ENCODE measurements at regions not wholly inside any gene's neighbourhood (a gene's known extent, or its start where the extent isn't known, plus 50 kb on each side); places are given as distances from the start of the nearest gene placed in this dataset.

- Mint-ChIP-seq H3K4me3 (no peak overlapping the region), H3K27me3 (no peaks in the 10 kb centered on the region), H3K4me1 (ENCODE audit: low read depth) (peaks cover 57% of the 10 kb centered on the region), H3K9me3 (no peaks in the 10 kb centered on the region), H3K27ac (no peak overlapping the region), H3K36me3 (ENCODE audit: low read depth) (no peaks in the 10 kb centered on the region)
- Histone ChIP-seq H3K27ac (ENCODE audit: low read depth in 1 of 2, low read length in 2 of 2) (no peak overlapping the region), H3K4me1 (ENCODE audit: insufficient read depth, low read length) (no peaks in the 10 kb centered on the region), H3K9me3 (ENCODE audit: control insufficient read depth in 1 of 2, insufficient read depth in 1 of 2, low read length in 2 of 2) (no peaks in the 10 kb centered on the region), H3K4me3 (ENCODE audit: low read length) (no peak overlapping the region), H3K36me3 (ENCODE audit: insufficient read depth, low read length) (no peaks in the 10 kb centered on the region), H3K27me3 (ENCODE audit: control insufficient read depth in 1 of 2, insufficient read depth in 2 of 2, low read length in 2 of 2) (no peaks in the 10 kb centered on the region)
- CTCF ChIA-PET, result no interaction called here
- POLR2A ChIA-PET, result no interaction called here
- ATAC-seq (ENCODE audit: poor library complexity) (no peak), DNase-seq (no peak)
- no peak for TF ChIP-seq CTCF (IDR thresholded peaks at IDR 0.05)
- intact Hi-C loops (cut with DNase I, micrococcal nuclease), result no loop called here
Observed at GRCh38 chr5:158514986-158515359, 584.7 kb downstream of the EBF1 start.

- ChIA-PET CTCF (no interaction called here), POLR2A (no interaction called here)
- Mint-ChIP-seq H3K4me3 (no peak overlapping the region), H3K9me3 (no peaks in the 10 kb centered on the region), H3K27me3 (no peaks in the 10 kb centered on the region), H3K36me3 (ENCODE audit: low read depth) (no peaks in the 10 kb centered on the region), H3K27ac (no peak overlapping the region), H3K4me1 (ENCODE audit: low read depth) (peaks cover 57% of the 10 kb centered on the region)
- no peaks in the 10 kb centered on the region for H3K9me3 ChIP-seq (ENCODE audit: control insufficient read depth in 1 of 2, insufficient read depth in 1 of 2, low read length in 2 of 2)
- H3K36me3 ChIP-seq (ENCODE audit: insufficient read depth, low read length), result no peaks in the 10 kb centered on the region
- intact Hi-C loops (cut with DNase I, micrococcal nuclease), result no loop called here
- ATAC-seq (ENCODE audit: poor library complexity) (no peak), DNase-seq (no peak)
- TF ChIP-seq CTCF (IDR thresholded peaks at IDR 0.05), result no peak
- no peaks in the 10 kb centered on the region for H3K27me3 ChIP-seq (ENCODE audit: control insufficient read depth in 1 of 2, insufficient read depth in 2 of 2, low read length in 2 of 2)
- no peak overlapping the region for H3K27ac ChIP-seq (ENCODE audit: low read depth in 1 of 2, low read length in 2 of 2)
- H3K4me3 ChIP-seq (ENCODE audit: low read length), result no peak overlapping the region
- no peaks in the 10 kb centered on the region for H3K4me1 ChIP-seq (ENCODE audit: insufficient read depth, low read length)
Observed at GRCh38 chr5:158514319-158514985, 585.3 kb downstream of the EBF1 start.

- no peaks in the 10 kb centered on the region for H3K36me3 Mint-ChIP-seq (ENCODE audit: low read depth)
- Histone ChIP-seq H3K4me1 (ENCODE audit: insufficient read depth, low read length) (no peaks in the 10 kb centered on the region), H3K36me3 (ENCODE audit: insufficient read depth, low read length) (no peaks in the 10 kb centered on the region), H3K9me3 (ENCODE audit: control insufficient read depth in 1 of 2, insufficient read depth in 1 of 2, low read length in 2 of 2) (no peaks in the 10 kb centered on the region), H3K27me3 (ENCODE audit: control insufficient read depth in 1 of 2, insufficient read depth in 2 of 2, low read length in 2 of 2) (no peaks in the 10 kb centered on the region), H3K4me3 (ENCODE audit: low read length) (no peak overlapping the region), H3K27ac (ENCODE audit: low read depth in 1 of 2, low read length in 2 of 2) (no peak overlapping the region)
- H3K27me3 Mint-ChIP-seq, result no peaks in the 10 kb centered on the region
- H3K4me1 Mint-ChIP-seq (ENCODE audit: low read depth), result peaks cover 57% of the 10 kb centered on the region
- H3K9me3 Mint-ChIP-seq, result no peaks in the 10 kb centered on the region
- CTCF ChIA-PET, result interaction anchor here (2.0 kb wide), 1 partner anchor 8 kb away, joined by 7 read pairs; no protein-coding TSS in a partner anchor
- POLR2A ChIA-PET, result interaction anchor here (0.5 kb wide), 1 partner anchor 18 kb away, joined by 3 read pairs; no protein-coding TSS in a partner anchor
- intact Hi-C loops (cut with DNase I, micrococcal nuclease), result no loop called here
- ATAC-seq (ENCODE audit: poor library complexity) (no peak), DNase-seq (peak in 1 of 14 experiments; percentile 1)
- TF ChIP-seq CTCF (IDR thresholded peaks at IDR 0.05), result no peak
- peak overlapping the region; percentile 25 for H3K27ac Mint-ChIP-seq
- peak overlapping the region; percentile 18 for H3K4me3 Mint-ChIP-seq
Observed at GRCh38 chr5:158513490-158514318, 586.0 kb downstream of the EBF1 start.

All from CD4-positive, alpha-beta T cell (primary cell).